HG02642 (cell line): ENCODE measurements at regions not wholly inside any gene's neighbourhood (a gene's known extent, or its start where the extent isn't known, plus 50 kb on each side); places are given as distances from the start of the nearest gene placed in this dataset.
A peak's percentile ranks its signal among the peaks of the same experiment; 100 is the strongest.
"Not testable (repeated sequence)": the region's sequence is repeated elsewhere in the genome, so short reads cannot be mapped to it uniquely, and the experiment has no call there.

Experiments
- ATAC-seq: cut with Tn5 transposase; IDR thresholded peaks from one replicate; pipeline ENCODE4 v1.9.1; 2021; ENCODE audit warnings: mild to moderate bottlenecking; ENCODE audit not compliant: unreplicated experiment, poor library complexity

- ATAC-seq = no peak
Observed at GRCh38 chr1:58257003-58257402, 289.5 kb downstream of the OMA1 start.

DNA sequence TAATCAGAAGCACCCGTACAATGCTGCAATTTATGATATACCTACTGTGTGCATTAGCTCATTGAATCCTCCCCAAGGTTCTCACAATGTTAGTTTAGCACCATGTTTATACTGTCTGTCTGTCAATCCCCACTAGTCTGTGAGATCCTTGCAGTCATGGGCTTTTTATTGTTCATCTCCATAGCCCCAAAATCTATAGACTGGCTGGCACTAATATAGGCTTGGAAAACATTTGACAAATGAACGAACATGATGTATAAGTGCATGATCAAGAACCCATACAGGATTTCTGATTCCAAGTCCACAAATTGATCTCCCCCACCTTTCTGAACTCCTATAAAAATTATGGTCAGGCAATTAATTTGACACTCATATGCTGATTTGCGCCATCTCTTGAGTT, 290.0 kb downstream of the OMA1 start:
- no peak for ATAC-seq

DNA sequence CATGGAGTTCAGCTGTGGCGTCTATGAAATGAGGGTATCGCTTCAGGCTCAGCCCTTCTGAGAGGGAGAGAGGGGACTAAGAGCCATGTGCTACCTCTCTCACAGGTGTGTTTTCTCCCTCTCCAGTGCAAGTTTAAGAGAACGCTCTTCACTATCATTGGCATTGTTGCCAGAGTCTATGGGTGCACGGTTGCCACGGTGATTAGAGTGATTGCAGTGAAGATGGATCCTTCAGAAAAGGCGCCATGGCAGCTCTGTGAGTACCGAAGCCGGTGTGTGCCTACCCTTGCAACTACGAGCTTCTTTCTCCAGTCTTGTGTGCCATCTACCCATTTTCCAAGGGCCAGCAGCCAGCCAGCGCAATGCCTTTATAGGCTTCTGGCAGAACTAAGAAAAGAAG, 290.5 kb downstream of the OMA1 start:
- ATAC-seq = no peak

GRCh38 chr1:58255192-58255591, 291.3 kb downstream of the OMA1 start:
- no peak for ATAC-seq

DNA sequence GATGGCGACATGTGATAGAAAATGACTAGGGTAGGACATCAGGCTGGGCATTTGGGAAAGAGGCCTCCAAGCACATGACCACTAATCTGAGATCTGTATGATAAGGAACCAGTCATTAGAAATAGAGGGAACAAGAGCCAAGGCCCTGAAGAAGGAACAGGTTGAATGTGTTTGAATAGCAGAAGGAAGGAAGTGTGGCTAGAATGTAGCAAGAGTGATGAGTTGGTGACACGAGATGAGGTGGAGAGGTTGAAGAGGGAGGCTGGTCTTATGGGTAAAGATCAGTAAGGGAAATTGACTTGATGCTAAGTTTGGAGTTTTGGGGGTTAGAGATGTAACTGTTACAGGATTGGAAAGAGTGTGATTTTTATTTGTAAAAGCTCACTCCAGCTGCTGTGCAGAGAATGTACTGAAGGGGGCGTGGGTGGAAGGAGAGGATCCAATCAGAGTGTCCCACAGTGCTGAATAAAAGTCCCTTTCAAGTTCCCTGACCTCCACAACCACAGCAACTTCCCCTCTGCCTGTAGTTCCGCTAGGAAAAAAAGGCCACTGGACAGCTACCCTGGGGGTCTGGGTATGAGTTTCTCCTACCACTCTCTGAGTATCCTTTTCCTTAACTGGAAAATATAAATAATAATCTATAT, 295.0 kb downstream of the OMA1 start:
- no peak for ATAC-seq

- ATAC-seq = no peak
Observed at GRCh38 chr1:58250587-58250948, 296.0 kb downstream of the OMA1 start.

- no peak for ATAC-seq
Observed at GRCh38 chr1:58249737-58250586, 296.6 kb downstream of the OMA1 start.

DNA sequence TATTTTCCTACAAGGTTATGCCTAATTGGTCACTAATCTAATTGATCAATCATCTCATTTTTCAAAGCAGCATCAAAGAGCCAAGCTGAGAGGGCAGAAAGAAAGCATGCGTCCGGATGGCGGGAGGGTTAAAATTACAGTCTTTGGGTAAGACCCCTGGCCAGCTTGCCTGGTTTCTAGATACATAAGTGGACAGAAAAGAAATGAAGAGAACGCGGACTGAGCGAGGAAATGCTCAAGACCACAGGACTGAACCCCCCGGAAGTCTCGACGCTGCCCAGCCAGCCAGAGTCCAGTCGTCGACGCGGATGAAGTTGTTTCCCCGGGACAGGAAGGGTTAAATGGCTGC, 297.2 kb downstream of the OMA1 start:
- ATAC-seq = no peak

DNA sequence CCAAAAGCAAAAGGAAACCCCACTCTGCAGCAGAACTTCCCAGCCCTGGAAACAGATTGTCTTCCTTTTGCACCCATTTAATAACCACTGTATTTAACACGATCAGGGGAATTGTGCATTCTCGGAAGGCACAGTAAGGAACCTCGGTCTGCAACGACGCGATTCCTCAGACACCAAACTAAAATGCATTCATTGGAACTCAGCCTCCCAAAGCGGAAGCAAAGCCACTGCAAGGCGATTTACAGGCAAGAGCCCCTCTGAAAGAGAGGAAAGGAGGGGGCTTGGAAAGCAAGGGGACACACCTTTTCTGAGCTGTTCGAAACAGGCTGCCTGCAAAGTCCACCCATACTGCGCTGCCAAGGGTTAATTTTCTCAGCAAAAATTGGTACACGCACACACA, 297.7 kb downstream of the OMA1 start:
- ATAC-seq = no peak

DNA sequence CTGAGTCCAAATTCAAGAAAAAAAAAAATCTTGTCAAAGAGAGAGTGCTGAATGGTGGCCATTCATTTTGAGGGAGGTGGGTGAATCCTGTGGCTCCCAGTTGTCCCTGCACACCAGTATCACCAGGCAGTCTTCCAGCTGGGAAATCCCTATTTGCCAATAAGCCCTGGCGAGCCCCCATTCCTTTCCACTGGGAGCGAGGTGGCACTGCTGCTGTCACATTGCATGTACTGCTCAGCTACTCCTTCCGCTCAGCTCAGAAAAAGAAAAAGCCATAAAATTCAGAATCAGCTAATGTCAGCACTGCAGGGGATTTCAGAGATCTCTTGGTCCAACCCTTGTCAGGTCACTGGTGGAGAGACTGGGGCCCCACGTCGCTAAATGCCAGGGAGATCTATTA, 298.5 kb downstream of the OMA1 start:
- ATAC-seq = no peak

DNA sequence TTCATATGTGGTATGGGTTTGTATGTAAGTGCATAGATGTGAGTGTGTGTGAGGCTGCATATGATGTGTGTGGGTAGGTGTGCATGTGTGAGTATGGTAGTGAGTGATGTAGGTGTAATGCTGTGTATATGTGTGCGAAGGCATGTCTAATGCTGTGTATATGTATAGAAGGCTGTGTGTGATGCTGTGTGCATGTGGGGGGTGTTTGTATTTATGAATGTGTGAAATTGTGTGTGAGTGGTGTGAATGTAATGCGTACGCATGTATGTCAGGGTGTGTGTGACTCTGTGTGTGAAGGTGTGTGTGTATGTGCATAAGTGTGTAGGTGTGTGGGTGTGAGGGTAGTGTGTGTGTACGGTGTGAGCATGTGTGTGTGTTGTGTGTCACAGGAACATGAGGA, 300.0 kb downstream of the OMA1 start:
- no peak for ATAC-seq

DNA sequence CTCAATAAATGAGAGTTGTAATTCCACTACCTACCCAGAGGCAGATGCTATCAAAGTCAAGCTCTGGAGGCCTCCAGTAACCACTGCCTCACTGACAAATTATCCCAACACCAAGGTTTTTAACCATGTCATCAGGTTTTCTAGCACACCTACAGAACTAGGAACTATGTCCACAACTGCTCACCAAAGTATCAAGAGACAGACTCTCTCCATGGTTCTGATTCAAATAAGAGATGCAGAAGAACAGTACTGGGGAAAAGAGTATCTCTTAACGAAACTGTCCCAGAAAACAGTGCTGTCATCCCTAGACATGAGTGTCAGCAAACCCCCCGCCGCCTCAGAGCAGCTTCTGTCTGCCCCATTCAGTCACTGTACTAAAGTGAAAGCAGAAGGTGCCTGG, 301.7 kb downstream of the OMA1 start:
- ATAC-seq = no peak

- ATAC-seq = no peak
Observed at GRCh38 chr1:58238846-58239245, 307.7 kb downstream of the OMA1 start.

- no peak for ATAC-seq
Observed at GRCh38 chr1:58233729-58234128, 312.8 kb downstream of the OMA1 start.

GRCh38 chr1:58231204-58231603, 315.3 kb downstream of the OMA1 start:
- ATAC-seq = peak; percentile 48

DNA sequence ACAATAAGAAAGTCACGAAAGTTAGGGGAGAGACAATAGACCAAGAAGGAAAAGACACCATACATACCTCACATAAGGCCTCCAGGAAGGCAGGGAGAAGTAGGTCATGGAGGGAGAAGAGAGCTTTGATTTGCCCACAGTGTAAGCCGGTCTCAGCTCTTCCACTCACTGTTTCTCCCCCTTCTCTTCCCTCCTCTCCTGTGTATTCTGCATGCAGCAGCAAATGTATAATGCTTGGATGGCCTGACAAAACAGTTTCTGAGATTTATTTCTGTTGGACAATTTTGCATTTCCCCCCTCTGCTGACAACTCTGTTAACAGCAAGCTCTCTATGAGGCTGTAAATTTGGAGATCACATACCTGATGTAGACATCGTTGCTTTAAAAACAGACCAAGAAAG, 318.9 kb downstream of the OMA1 start:
- no peak for ATAC-seq

DNA sequence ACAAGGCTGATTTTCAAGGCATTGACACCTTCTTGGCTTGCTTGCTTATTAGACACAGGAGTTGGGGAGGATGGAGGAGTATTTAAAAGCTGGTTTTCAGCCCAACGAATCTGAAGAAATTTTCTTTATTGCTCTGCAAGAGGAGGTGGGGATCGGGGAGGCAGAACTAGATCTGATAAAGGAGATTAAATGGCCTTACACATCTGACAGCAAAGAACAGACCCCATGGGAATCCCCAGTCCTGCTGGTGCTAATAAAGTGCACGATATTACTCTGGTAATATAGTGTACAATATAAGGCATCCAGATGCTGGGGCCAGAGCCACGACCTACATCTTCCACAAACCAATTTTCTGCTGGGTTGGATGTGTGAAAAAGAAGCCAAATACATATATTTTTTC, 323.0 kb downstream of the OMA1 start:
- ATAC-seq = no peak

- ATAC-seq = no peak
Observed at GRCh38 chr1:58220836-58221472, 325.6 kb downstream of the OMA1 start.

GRCh38 chr1:58216169-58216568, 330.4 kb downstream of the OMA1 start:
- not testable (repeated sequence) for ATAC-seq

DNA sequence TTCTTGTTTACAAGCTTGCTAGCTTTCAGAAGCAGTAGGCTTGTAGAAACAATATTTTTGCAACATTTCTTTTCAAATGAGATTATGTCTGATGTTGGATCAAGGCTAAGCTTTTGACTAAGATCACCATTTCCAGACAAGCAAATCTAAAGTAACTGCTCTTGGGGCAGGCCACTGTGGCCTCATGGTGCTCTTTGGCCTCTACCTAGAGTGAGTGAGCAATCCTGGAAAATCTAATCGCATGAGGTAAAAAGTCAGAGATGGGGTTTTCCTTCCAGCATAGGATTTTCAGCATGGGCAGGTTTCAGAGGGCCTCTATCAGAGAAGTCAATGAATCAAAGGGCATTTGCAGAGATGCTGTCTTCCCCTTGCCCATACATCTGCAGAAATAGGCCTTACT, 331.9 kb downstream of the OMA1 start:
- ATAC-seq = no peak

DNA sequence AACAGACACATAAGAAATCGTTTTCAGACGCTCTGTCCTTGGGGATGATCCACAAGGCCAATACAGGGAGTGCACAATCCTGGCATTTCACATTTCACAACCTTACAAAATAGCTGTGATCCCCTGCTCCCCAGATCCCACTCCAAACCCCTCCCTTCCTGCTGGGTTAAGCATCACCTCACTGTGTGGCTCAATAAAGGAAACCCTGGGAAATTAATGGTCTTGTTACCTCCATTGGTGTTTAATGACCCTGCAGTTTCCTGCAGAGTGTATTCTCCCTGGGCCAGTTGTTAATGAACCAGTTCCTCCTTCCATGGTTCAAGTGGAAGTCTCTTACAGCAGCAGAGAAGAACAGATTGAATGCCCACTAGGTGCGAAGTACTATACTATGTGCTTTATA, 334.7 kb downstream of the OMA1 start:
- ATAC-seq = no peak

GRCh38 chr1:58209575-58209974, 337.0 kb downstream of the OMA1 start:
- no peak for ATAC-seq
